ENCODE measurements at regions not wholly inside any gene's neighbourhood (a gene's known extent, or its start where the extent isn't known, plus 50 kb on each side); places are given as distances from the start of the nearest gene placed in this dataset.

GRCh38 chr5:165305596-165305995 lies 1800.2 kb downstream of the MAT2B start:
- TF ChIP-seq CTCF (IDR thresholded peaks at IDR 0.05): no peak
- Histone ChIP-seq H3K4me3 (no peak overlapping the region), H3K27ac (no peak overlapping the region), H3K4me1 (no peaks in the 10 kb centered on the region), H3K36me3 (no peaks in the 10 kb centered on the region), H3K27me3 (no peaks in the 10 kb centered on the region), H3K9me3 (no peaks in the 10 kb centered on the region)
- DNase-seq: no peak
- intact Hi-C loops (cut with DNase I; ENCODE audit: low total_unique reads): no loop called here

- no peak overlapping the region for H3K27ac ChIP-seq
- H3K4me3 ChIP-seq: no peak overlapping the region
- no peaks in the 10 kb centered on the region for H3K4me1 ChIP-seq
- H3K27me3 ChIP-seq: no peaks in the 10 kb centered on the region
- no peak for DNase-seq
- no peak for TF ChIP-seq CTCF (IDR thresholded peaks at IDR 0.05)
- intact Hi-C loops (cut with DNase I; ENCODE audit: low total_unique reads): no loop called here
- H3K36me3 ChIP-seq: no peaks in the 10 kb centered on the region
- no peaks in the 10 kb centered on the region for H3K9me3 ChIP-seq
Observed at GRCh38 chr5:165309446-165309845, 1804.0 kb downstream of the MAT2B start.

- DNase-seq: no peak
Observed at GRCh38 chr5:165310031-165310430, 1804.6 kb downstream of the MAT2B start.

GRCh38 chr5:165321912-165322311 lies 1816.5 kb downstream of the MAT2B start:
- Histone ChIP-seq H3K36me3 (no peaks in the 10 kb centered on the region), H3K9me3 (no peaks in the 10 kb centered on the region), H3K27ac (no peak overlapping the region), H3K27me3 (no peaks in the 10 kb centered on the region), H3K4me1 (no peaks in the 10 kb centered on the region), H3K4me3 (no peak overlapping the region)
- DNase-seq: no peak
- TF ChIP-seq CTCF (IDR thresholded peaks at IDR 0.05): no peak
- intact Hi-C loops (cut with DNase I; ENCODE audit: low total_unique reads): no loop called here

More at GRCh38 chr5:165310031-165310430, 1804.6 kb downstream of the MAT2B start:
- TF ChIP-seq CTCF (IDR thresholded peaks at IDR 0.05): no peak
- Histone ChIP-seq H3K36me3 (no peaks in the 10 kb centered on the region), H3K9me3 (no peaks in the 10 kb centered on the region), H3K27me3 (no peaks in the 10 kb centered on the region), H3K4me1 (no peaks in the 10 kb centered on the region), H3K27ac (no peak overlapping the region), H3K4me3 (no peak overlapping the region)
- intact Hi-C loops (cut with DNase I; ENCODE audit: low total_unique reads): no loop called here

- DNase-seq: no peak
- Histone ChIP-seq H3K36me3 (no peaks in the 10 kb centered on the region), H3K4me1 (no peaks in the 10 kb centered on the region), H3K9me3 (no peaks in the 10 kb centered on the region), H3K27ac (no peak overlapping the region), H3K27me3 (no peaks in the 10 kb centered on the region), H3K4me3 (no peak overlapping the region)
- TF ChIP-seq CTCF (IDR thresholded peaks at IDR 0.05): no peak
- intact Hi-C loops (cut with DNase I; ENCODE audit: low total_unique reads): no loop called here
Observed at GRCh38 chr5:165325221-165325620, 1819.8 kb downstream of the MAT2B start.

- Histone ChIP-seq H3K4me3 (no peak overlapping the region), H3K36me3 (no peaks in the 10 kb centered on the region), H3K27me3 (no peaks in the 10 kb centered on the region), H3K4me1 (no peaks in the 10 kb centered on the region), H3K27ac (no peak overlapping the region), H3K9me3 (no peaks in the 10 kb centered on the region)
- no peak for TF ChIP-seq CTCF (IDR thresholded peaks at IDR 0.05)
- DNase-seq: no peak
- intact Hi-C loops (cut with DNase I; ENCODE audit: low total_unique reads): no loop called here
Observed at GRCh38 chr5:165327631-165328030, 1822.2 kb downstream of the MAT2B start.

All from tibial artery (tissue), 4 donors.